Activated T-cell treated with anti-CD3 and anti-CD28 coated beads, Interleukin-2, amount 50 U/mL, for 48 hours (primary cell): ENCODE measurements at regions not wholly inside any gene's neighbourhood (a gene's known extent, or its start where the extent isn't known, plus 50 kb on each side); places are given as distances from the start of the nearest gene placed in this dataset.
"Not testable (repeated sequence)": the region's sequence is repeated elsewhere in the genome, so short reads cannot be mapped to it uniquely, and the experiment has no call there.

ENCODE experiments used
- DNase-seq, 2 experiments: peaks; one replicate each; pipeline ENCODE4 v3.0.0-alpha.2; 2020

DNA sequence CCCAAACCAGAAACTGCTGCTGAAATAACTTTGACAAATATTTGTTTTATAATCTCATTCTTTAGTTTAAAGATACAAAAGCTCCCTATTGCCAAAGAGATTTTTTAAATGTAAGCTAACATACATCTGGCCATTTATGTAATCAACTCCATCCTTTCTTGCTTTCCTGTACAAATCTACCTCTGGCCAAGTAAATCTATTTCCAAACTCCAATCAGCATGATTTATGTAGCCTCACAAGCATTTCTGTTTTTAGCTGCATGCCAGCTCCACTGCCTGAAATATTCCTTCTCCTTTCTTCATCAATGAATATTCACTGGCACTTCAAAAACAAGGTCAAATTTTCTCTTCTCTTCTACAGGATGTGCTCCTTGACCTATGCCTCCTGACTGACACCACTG lies 80.0 kb downstream of the SHOX2 start:
- DNase-seq: no peak

DNA sequence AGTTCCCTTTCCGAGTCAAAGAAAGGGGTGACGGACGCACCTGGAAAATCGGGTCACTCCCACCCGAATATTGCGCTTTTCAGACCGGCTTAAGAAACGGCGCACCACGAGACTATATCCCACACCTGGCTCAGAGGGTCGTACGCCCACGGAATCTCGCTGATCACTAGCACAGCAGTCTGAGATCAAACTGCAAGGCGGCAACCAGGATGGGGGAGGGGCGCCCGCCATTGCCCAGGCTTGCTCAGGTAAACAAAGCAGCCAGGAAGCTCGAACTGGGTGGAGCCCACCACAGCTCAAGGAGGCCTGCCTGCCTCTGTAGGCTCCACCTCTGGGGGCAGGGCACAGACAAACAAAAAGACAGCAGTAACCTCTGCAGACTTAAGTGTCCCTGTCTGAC lies 86.3 kb downstream of the SHOX2 start:
- not testable (repeated sequence) for DNase-seq

- no peak for DNase-seq
Observed at GRCh38 chr3:158018462-158018861, 87.8 kb downstream of the SHOX2 start.

- DNase-seq: no peak
Observed at GRCh38 chr3:158012901-158013300, 93.3 kb downstream of the SHOX2 start.

GRCh38 chr3:158005391-158006100 lies 100.7 kb downstream of the SHOX2 start:
- DNase-seq: no peak

- DNase-seq: no peak
Observed at GRCh38 chr3:157999246-157999645, 107.0 kb downstream of the SHOX2 start.

- no peak for DNase-seq
Observed at GRCh38 chr3:157982359-157982758, 123.9 kb downstream of the SHOX2 start.

- no peak for DNase-seq
Observed at GRCh38 chr3:157981819-157982218, 124.4 kb downstream of the SHOX2 start.

- no peak for DNase-seq
Observed at GRCh38 chr3:157979022-157979421, 127.2 kb downstream of the SHOX2 start.

- DNase-seq: no peak
Observed at GRCh38 chr3:157961665-157962064, 144.6 kb downstream of the SHOX2 start.

DNA sequence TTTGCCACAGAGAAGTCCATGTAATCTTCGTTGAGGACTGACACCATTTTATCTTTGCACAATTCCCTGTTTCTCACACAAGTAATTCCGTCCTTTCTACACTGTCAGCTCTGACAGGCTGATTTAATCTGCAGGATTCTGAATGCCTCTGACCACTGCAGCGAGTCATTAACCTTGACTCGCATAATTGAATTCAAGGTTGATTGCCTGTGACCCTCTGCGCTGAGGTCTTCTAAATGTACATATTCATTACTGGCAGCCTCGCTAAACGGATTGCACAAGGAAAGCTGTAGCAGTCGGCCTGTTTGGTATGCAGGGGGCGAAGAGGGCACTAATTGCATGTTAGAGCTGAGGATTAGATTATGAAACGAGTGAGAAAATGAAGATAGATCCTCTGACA lies 147.8 kb downstream of the SHOX2 start:
- no peak for DNase-seq

GRCh38 chr3:157956850-157957249 lies 149.4 kb downstream of the SHOX2 start:
- no peak for DNase-seq

- no peak for DNase-seq
Observed at GRCh38 chr3:157956176-157956575, 150.0 kb downstream of the SHOX2 start.

DNA sequence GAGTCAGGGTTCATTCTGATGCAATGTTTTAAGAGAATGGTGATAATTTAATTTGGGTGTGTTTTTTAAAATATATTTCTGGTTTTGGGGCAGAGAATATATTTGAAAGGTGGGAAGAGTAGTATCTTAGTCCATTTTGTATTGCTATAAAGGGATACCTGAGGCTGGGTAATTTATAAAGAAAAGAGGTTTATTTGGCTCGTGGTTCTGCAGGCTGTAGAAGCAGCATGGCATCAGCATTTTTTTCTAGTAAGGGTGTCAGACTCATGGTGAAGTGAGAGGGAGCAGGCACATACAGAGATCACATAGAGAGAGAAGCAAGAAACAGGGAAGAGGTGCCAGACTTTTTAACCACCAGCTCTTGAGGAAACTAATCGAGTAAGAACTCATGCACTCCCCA lies 152.7 kb downstream of the SHOX2 start:
- DNase-seq: no peak

- DNase-seq: no peak
Observed at GRCh38 chr3:157948605-157949383, 157.4 kb downstream of the SHOX2 start.

DNA sequence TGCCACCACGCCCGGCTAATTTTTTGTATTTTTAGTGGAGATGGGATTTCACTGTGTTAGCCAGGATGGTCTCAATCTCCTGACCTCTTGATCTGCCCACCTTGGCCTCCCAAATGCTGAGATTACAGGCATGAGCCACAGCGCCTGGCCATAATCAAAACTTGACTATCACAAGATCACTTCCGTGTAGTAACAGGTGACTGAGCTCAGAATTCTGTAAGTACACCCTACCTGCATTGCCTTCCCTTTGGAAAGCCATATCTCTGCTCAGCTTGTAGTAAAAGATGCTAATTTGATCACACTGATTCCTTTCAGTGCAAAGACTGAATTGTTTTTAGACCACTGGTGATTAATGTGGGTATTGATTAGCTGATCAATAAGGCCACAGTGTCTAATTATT lies 167.1 kb downstream of the SHOX2 start:
- no peak for DNase-seq

DNA sequence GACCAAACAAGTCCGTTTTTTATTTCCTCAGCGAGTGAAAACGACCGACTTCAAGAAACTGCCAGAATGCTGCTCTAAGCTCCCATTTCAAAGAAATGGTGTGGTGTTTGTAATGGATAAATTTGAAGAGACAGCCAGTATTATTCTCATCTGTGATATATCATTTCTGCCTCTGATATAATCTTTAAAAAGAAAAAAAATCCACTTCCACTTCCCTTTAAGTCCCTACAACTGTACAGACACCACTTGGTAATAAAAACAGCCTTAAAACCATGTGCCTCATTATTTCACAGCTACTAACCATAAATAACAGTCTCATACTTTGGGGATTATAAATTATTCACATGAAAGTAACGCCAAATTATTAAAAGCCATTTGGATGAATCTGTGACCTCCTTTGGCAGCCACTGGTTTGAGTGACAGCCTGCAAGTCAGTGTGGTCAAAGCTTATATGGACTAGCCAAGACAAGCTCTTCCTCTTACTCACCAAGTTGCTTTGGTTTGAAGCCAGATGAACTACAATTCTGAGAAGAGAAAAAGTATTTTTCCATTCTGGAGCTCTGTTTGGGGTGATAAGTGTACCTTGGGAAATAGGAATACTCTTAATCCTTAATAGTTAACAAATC lies 168.0 kb downstream of the SHOX2 start:
- DNase-seq: no peak

GRCh38 chr3:157931517-157931916 lies 174.7 kb downstream of the SHOX2 start:
- DNase-seq: no peak

DNA sequence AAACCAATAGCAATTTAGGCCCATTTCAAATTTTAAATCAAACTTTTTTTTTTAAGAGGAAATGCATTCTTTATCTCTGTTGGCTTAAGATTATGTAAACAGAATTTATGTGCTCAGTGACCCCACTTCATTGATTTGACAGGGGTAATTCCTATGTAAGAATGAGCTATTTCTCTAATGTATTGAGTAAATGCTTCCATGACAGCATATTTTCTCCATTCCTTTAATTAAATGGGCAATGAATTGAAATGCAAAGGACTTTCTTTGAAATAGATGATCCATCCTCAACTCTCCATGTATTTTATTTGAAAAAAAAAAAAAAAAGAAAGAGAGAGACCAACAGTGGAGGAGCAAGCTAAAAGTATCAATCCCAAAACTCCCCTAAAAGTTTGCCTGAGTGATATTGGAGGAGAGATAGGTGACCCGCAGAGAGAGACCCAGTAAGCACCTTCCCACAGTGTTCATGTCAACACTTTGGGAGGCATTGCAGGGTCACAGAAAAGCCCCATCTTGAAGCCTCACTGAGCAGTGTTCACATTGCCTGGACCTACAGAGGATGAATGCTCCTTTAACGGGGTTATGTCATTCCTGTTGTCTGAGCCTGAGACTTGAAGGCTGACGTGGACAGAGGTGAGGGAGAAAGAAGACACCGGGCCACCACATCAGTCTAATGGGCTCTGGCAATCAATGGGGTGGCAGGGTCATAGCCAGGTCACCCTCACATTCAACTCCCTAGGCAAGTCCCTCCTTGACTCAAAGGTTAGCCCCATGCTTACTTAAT lies 176.0 kb downstream of the SHOX2 start:
- no peak for DNase-seq

DNA sequence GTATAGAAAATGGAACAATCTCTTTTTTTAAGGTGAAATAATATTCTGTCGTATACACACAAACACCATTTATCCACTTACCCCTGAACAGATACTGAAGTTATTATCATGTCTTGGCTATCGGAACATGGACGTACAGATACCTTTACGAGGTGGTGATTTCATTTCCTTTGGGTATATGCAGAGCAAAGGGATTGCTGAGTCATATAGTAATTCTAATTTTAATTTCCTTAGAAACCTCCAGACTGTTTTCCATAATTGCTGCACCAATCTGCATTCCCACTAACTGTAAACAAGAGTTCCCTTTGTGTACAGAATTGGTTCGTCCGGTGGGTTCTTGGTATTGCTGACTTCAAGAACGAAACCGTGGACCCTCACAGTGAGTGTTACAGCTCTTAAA lies 179.4 kb downstream of the SHOX2 start:
- DNase-seq: no peak

- DNase-seq: no peak
Observed at GRCh38 chr3:157922614-157923013, 183.6 kb downstream of the SHOX2 start.

- no peak for DNase-seq
Observed at GRCh38 chr3:157921811-157922210, 184.4 kb downstream of the SHOX2 start.
